ENCODE measurements at regions not wholly inside any gene's neighbourhood (a gene's known extent, or its start where the extent isn't known, plus 50 kb on each side); places are given as distances from the start of the nearest gene placed in this dataset.

DNA sequence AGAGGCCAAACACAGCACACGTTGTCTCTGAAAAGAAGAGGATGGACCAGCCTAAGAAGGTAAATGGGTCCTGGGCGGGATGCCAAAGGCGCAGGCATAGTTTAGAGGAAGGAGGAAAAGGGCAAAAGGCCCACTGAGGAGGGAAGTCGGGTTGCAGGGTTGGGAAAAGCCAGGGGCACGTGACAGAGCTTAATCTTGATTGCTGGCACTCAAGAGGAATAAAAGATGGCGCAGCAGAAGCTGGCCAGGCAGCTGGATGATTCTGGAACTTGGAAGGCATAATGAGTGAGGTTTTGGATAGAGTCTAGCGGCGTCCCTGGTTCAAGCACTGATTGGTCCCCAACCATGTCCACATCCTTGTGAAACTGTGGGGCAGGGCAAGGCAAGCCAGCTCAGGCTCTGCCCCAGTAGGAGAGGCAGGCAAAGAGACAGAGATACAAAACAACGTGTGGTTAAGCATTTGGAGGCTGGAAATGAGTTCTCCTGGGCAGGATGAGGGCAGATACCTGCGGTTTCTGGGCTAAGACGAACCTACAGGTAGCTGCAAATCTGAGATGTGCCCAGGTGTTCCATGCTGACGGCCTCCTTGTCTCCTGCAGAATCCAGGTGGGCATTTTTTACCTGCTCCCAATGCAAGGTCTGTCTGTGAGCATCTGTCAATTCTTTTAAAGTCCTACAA is 52.7 kb upstream of the CIBAR2 start:
- Histone ChIP-seq H3K4me2 (ENCODE audit: low read length) (no peak overlapping the region), H3K27ac (ENCODE audit: low read length) (no peak overlapping the region), H3K4me1 (ENCODE audit: low read length) (no peaks in the 10 kb centered on the region), H3K9me3 (ENCODE audit: insufficient read depth, low read length) (no peaks in the 10 kb centered on the region), H3K9ac (ENCODE audit: low read length) (no peak overlapping the region), H4K20me1 (ENCODE audit: insufficient read depth, low read length) (no peaks in the 10 kb centered on the region), H3K4me3 (ENCODE audit: low read length) (no peak overlapping the region), H2AFZ (ENCODE audit: low read depth, low read length) (no peak overlapping the region), H3K27me3 (ENCODE audit: low read depth, low read length) (peaks cover 14% of the 10 kb centered on the region; the same call in 1 of the 2 replicates), H3K79me2 (ENCODE audit: low read length) (no peaks in the 10 kb centered on the region), H3K36me3 (replicated peaks; ENCODE audit: low read depth, low read length) (no peaks in the 10 kb centered on the region)
- TF ChIP-seq, protein P1, sequence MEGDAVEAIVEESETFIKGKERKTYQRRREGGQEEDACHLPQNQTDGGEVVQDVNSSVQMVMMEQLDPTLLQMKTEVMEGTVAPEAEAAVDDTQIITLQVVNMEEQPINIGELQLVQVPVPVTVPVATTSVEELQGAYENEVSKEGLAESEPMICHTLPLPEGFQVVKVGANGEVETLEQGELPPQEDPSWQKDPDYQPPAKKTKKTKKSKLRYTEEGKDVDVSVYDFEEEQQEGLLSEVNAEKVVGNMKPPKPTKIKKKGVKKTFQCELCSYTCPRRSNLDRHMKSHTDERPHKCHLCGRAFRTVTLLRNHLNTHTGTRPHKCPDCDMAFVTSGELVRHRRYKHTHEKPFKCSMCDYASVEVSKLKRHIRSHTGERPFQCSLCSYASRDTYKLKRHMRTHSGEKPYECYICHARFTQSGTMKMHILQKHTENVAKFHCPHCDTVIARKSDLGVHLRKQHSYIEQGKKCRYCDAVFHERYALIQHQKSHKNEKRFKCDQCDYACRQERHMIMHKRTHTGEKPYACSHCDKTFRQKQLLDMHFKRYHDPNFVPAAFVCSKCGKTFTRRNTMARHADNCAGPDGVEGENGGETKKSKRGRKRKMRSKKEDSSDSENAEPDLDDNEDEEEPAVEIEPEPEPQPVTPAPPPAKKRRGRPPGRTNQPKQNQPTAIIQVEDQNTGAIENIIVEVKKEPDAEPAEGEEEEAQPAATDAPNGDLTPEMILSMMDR (IDR thresholded peaks at IDR 0.05; ENCODE audit: low read depth, low read length), result no peak
- TF ChIP-seq EZH2phosphoT487 (IDR thresholded peaks at IDR 0.05; ENCODE audit: low read depth), result no peak

DNA sequence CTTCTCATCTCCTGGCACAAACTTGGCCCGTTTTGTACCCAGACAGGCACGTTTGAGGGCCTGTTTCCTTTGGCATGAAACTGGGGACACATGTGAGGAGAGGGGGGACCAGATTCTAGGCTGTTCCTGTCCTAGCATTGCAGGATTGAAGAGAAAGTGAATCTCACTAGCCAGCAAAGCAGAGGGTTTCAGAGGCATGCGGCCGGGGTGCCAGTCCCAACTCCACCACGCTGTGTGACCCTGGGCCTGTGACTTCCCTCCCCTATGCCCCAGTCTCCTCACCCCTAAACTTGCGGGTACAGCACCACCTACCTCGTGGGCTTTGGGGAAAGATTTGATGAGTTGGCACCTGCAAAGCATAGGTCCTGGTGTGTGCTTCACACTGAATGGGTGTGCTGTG is 53.5 kb upstream of the CIBAR2 start:
- H3K27ac ChIP-seq (ENCODE audit: low read length), result no peak overlapping the region
- H3K9ac ChIP-seq (ENCODE audit: low read length), result no peak overlapping the region
- H3K79me2 ChIP-seq (ENCODE audit: low read length), result no peaks in the 10 kb centered on the region
- H3K9me3 ChIP-seq (ENCODE audit: insufficient read depth, low read length), result no peaks in the 10 kb centered on the region
- peaks cover 14% of the 10 kb centered on the region; the same call in 1 of the 2 replicates for H3K27me3 ChIP-seq (ENCODE audit: low read depth, low read length)
- no peak for TF ChIP-seq EZH2phosphoT487 (IDR thresholded peaks at IDR 0.05; ENCODE audit: low read depth)
- TF ChIP-seq, protein P1 (IDR thresholded peaks at IDR 0.05; ENCODE audit: low read depth, low read length), result no peak
- H3K4me3 ChIP-seq (ENCODE audit: low read length), result no peak overlapping the region
- no peaks in the 10 kb centered on the region for H3K4me1 ChIP-seq (ENCODE audit: low read length)
- no peak overlapping the region for H3K4me2 ChIP-seq (ENCODE audit: low read length)
- H4K20me1 ChIP-seq (ENCODE audit: insufficient read depth, low read length), result no peaks in the 10 kb centered on the region
- no peak overlapping the region for H2AFZ ChIP-seq (ENCODE audit: low read depth, low read length)
- H3K36me3 ChIP-seq (replicated peaks; ENCODE audit: low read depth, low read length), result no peaks in the 10 kb centered on the region

DNA sequence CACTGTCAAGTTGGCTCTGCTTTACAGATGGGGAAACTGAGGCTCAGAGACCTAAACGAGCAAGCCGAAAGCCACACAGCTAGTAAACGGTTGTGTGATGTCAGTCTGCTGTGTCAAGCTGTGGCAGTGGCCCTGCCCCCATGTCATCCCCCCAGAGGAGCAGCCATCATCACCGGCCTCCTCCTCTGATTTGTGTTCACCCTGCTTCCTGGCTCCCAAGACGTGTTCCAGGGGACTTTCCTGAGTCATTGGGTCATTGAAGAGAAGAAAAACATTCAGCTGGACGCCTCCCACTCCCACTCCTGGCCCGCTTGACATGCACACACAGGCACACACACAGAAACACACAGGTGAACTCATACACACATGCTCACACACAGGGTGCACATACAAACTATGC is 54.0 kb upstream of the CIBAR2 start:
- H3K9me3 ChIP-seq (ENCODE audit: insufficient read depth, low read length), result no peaks in the 10 kb centered on the region
- H3K4me1 ChIP-seq (ENCODE audit: low read length), result no peaks in the 10 kb centered on the region
- no peak overlapping the region for H3K27ac ChIP-seq (ENCODE audit: low read length)
- no peak overlapping the region for H3K4me3 ChIP-seq (ENCODE audit: low read length)
- TF ChIP-seq EZH2phosphoT487 (IDR thresholded peaks at IDR 0.05; ENCODE audit: low read depth), result no peak
- TF ChIP-seq, protein P1 (IDR thresholded peaks at IDR 0.05; ENCODE audit: low read depth, low read length), result no peak
- no peak overlapping the region for H3K9ac ChIP-seq (ENCODE audit: low read length)
- no peaks in the 10 kb centered on the region for H3K79me2 ChIP-seq (ENCODE audit: low read length)
- H2AFZ ChIP-seq (ENCODE audit: low read depth, low read length), result no peak overlapping the region
- no peak overlapping the region for H3K4me2 ChIP-seq (ENCODE audit: low read length)
- H3K27me3 ChIP-seq (ENCODE audit: low read depth, low read length), result peaks cover 14% of the 10 kb centered on the region; the same call in 1 of the 2 replicates
- H3K36me3 ChIP-seq (replicated peaks; ENCODE audit: low read depth, low read length), result no peaks in the 10 kb centered on the region
- no peaks in the 10 kb centered on the region for H4K20me1 ChIP-seq (ENCODE audit: insufficient read depth, low read length)

DNA sequence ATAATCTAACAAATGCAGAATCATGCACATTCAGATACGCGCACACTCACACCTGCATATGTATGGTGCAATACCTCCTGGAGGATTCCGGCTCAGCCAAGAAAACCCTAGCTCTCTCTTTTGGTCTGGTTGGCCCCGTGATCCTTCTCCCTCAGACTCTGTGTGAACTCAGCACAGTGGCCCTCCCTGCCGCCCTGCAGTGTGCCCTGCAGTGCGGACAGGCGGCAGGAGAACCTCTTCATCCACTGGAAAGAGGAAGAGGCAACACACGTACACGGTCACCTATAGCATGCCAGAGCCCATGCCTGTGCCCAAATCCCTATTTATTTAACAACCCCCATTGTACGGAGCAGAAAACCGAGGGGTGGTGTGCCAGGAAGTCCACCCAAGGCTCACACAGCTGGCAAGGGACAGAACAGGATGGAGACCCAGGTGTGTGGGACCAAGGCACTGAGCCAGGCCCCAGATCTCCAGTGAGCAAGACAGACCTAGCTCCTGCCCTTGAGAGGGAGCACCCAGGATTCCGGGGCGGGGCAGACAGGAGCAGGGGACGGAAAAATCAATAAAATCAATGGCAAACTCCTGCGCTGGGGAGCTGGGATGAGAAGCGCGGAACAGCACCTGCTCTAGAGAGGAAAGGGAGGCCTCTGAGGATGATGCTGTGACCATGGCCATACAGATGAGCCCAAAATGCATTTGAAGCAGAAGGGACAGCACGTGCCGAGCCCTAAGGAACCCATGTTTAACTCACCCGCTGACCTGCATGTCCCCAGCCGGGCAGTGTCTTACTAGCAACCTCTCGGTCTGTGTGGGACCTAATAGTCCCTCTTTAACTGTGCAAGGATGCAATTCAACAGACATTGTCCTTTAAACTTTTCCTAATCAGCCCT is 54.7 kb upstream of the CIBAR2 start:
- no peak overlapping the region for H2AFZ ChIP-seq (ENCODE audit: low read depth, low read length)
- H3K9ac ChIP-seq (ENCODE audit: low read length), result no peak overlapping the region
- H4K20me1 ChIP-seq (ENCODE audit: insufficient read depth, low read length), result no peaks in the 10 kb centered on the region
- no peaks in the 10 kb centered on the region for H3K79me2 ChIP-seq (ENCODE audit: low read length)
- no peak overlapping the region for H3K4me2 ChIP-seq (ENCODE audit: low read length)
- peaks cover 14% of the 10 kb centered on the region; the same call in 1 of the 2 replicates for H3K27me3 ChIP-seq (ENCODE audit: low read depth, low read length)
- H3K4me1 ChIP-seq (ENCODE audit: low read length), result no peaks in the 10 kb centered on the region
- no peak overlapping the region for H3K4me3 ChIP-seq (ENCODE audit: low read length)
- TF ChIP-seq, protein P1 (IDR thresholded peaks at IDR 0.05; ENCODE audit: low read depth, low read length), result no peak
- TF ChIP-seq EZH2phosphoT487 (IDR thresholded peaks at IDR 0.05; ENCODE audit: low read depth), result no peak
- H3K27ac ChIP-seq (ENCODE audit: low read length), result no peak overlapping the region
- no peaks in the 10 kb centered on the region for H3K9me3 ChIP-seq (ENCODE audit: insufficient read depth, low read length)
- no peaks in the 10 kb centered on the region for H3K36me3 ChIP-seq (replicated peaks; ENCODE audit: low read depth, low read length)
